HG02981 (cell line): ENCODE measurements at regions not wholly inside any gene's neighbourhood (a gene's known extent, or its start where the extent isn't known, plus 50 kb on each side); places are given as distances from the start of the nearest gene placed in this dataset.
"Not testable (repeated sequence)": the region's sequence is repeated elsewhere in the genome, so short reads cannot be mapped to it uniquely, and the experiment has no call there.

Experiments used
- ATAC-seq: cut with Tn5 transposase; IDR thresholded peaks from one replicate; pipeline ENCODE4 v1.9.1; 2021; ENCODE audit warnings: mild to moderate bottlenecking, moderate library complexity; ENCODE audit not compliant: unreplicated experiment

DNA sequence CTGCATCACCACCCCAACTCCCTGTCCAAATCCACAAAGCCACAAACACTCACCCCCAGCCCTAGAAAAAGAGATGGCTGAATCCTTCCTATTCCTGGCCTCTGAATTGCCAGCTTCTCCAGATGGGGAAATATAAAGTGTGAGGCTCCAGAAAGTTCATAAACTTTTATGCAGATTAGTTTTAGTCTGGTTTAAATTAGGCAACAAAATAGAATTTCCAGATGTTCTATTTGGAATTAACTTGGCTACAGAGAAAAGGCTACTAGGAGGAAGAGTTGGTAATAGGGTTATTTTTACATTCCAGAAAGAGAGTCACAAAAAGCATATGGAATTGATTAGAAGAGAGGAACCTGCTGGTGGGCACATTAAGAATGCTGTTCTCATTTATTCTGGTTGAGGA, 56.0 kb downstream of the EN1 start:
- ATAC-seq = no peak

DNA sequence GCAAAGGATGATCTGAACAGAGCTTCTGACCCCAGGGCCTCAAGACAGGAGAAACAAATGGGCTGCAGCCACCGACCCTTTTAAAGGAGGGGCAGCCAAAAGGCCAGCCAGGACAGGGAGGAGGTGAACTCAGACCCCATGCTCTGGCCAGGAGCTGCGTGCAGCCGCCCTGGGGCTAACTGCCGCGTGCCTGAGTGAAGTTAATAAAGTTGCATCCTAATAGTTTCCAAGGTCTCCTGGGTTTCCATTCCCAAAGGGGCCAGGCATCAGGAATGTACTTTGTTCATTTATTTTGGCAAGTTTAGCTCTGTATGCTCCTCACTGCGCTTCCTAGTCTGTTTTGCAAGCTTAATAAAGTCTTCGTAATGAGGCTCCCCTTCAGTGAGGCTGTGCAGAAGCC, 60.7 kb downstream of the EN1 start:
- no peak for ATAC-seq

GRCh38 chr2:118784860-118785259, 62.6 kb downstream of the EN1 start:
- no peak for ATAC-seq

DNA sequence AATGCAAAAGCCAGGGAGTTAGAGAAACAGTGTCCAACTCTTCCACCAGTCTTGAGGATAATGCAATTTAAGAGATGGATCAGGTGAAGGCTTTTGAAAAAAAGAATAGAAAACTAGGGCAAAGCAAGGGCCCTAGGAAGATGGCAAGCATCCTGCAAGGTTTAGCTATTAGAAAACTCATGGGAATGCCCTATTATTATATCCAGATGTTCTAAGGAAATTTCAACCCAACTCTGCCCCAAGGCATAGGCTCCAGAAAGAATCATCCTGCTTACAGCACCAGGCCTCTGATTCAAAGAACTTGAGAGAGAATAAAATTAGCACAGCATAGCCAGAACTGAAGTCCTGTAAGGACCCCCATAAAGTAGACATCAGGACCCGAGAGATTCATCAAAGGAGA, 68.1 kb downstream of the EN1 start:
- ATAC-seq = no peak

GRCh38 chr2:118774458-118775133, 72.9 kb downstream of the EN1 start:
- ATAC-seq = no peak

DNA sequence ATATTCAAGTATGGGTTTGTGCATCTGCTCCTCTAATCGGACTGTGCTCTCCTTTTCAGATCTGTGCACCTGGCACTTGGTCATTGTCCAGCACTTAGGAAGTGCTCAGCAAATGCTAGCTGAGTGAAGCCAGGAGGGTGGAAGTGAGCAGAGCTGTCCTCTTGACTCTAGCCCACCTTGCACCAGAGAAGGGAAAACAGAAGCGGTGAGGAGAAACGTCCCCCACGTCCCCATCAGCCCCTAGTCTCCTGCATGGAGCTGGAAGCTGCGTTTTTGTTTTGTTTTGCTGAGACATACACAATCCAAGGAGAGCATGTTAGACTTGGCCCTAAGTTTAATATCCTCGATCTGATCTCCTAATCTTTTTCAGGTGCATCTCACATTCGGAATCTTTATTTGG, 73.6 kb downstream of the EN1 start:
- ATAC-seq = no peak

- no peak for ATAC-seq
Observed at GRCh38 chr2:118772487-118773200, 74.8 kb downstream of the EN1 start.

DNA sequence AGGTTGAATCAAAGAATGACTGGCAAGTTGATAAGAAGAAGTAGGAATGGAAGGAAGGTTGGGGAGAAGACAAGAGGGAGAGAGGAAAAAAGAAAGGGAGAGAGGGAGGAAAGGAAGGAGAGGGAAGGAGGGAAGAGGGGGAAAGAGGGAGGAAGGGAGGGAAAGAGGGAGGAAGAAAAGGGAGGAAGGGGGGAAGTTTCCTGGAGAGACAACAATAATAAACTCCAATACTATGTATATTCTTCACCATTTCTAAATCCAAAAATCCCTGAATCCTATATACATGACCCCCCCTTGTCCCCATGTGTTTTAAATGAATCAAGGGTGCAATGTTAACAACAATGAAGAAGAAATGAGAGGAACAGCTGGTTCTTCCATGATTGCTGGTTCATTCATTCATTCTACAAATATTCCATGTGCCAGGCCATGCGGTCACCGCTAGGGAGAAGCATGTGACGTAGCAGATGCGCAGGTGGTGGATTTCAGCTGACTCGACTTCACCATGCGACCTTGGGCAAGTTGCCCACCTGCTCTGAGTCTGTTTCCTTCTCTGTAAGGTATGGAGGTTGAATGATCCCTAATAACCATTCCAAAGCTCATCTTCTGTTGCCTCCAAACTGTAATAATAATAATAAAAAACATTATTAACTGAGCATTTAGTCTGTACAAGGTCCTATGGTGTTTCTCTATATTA, 77.6 kb downstream of the EN1 start:
- ATAC-seq = no peak

- ATAC-seq = no peak
Observed at GRCh38 chr2:118766871-118767270, 80.6 kb downstream of the EN1 start.

DNA sequence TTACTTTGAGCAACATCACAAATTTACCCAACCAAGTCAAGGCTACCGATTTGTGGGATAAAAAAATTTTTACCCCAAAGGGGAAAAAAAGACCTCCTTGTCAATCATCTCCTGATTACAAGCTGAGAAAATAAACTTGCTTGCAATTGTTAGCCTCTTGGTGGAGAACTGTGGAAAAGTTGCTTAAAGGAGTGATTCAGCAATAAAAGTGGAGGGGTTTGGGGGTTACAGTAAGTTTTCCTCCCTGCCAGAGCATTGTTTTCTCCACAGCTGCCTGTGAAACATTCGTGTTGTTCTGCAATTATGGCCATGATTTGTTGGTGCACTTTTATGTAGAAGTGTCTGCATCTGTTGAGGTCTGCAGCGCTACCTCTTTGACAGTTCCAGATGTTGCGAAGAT, 82.6 kb downstream of the EN1 start:
- no peak for ATAC-seq

GRCh38 chr2:118763797-118764196, 83.7 kb downstream of the EN1 start:
- no peak for ATAC-seq

GRCh38 chr2:118762290-118762689, 85.2 kb downstream of the EN1 start:
- no peak for ATAC-seq

DNA sequence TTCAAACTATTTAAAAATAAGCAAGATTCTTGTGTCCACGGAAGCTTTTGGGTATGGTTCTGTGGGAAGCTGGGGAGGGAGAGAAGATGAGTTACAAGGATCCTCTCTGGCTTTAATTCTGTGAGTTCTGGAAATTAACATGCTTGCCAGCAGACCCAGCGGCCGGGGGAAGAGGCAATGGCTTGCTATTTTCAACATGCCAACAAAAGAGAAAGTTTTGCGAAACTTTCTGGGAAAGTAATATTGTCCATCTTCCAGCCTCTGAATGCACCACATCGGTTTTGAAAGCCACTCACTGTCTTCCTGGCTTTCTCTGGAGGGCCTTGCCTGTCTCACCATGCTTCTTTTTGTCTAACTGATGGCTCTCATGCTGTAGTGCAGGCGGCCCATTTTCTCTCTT, 85.7 kb downstream of the EN1 start:
- no peak for ATAC-seq

DNA sequence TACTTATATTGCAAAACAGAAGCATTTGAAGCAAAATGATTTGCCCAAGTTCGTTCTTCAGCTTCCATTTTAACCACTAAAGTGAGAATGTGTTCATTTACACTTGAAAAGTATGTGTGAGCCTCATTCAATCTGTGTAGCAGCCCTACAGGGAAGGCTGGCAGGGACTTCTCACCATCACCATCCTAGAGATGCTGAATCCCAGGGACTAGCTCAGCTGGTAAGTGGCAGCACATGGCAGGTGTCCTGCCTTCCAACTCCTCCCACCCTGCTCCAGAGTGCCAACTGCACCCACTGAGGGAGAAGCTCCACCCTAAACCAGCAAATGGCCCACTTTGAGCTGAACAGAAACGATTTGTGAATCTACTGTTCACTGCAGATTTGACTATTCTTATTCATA, 91.5 kb downstream of the EN1 start:
- no peak for ATAC-seq

GRCh38 chr2:118755384-118755783, 92.1 kb downstream of the EN1 start:
- ATAC-seq = no peak

GRCh38 chr2:118752762-118753429, 94.6 kb downstream of the EN1 start:
- no peak for ATAC-seq

GRCh38 chr2:118750959-118751565, 96.4 kb downstream of the EN1 start:
- ATAC-seq = no peak

DNA sequence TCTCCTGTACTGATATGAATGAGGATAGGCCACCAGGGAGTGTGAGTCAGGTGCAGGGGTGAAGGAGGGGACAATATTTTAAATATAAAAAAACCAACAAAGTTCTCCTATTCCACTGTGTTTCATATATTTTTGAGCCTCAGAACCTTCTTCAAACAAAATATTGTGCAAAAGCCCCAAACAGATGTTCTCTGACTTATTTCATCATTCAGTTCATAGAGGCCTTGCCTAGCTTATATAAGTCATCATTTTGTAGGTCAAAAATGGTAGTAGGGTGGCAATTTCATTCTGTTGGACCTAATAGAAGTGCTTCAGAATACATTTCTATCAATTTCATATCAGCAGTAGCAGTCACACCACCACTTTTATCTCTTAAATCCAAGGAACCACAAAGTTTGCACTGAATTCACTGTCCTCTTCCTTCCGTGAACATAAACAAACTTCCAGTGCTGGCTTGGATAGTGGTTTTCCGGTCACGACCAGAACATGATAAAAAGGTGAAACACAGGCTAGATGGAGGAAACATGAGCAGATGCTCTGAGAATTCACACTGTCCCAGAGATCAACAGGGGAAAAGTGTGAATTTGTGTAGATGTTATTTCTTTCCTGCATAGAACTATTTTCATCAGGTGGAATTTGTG, 99.1 kb downstream of the EN1 start:
- ATAC-seq = no peak

GRCh38 chr2:118747637-118748036, 99.8 kb downstream of the EN1 start:
- ATAC-seq = no peak

DNA sequence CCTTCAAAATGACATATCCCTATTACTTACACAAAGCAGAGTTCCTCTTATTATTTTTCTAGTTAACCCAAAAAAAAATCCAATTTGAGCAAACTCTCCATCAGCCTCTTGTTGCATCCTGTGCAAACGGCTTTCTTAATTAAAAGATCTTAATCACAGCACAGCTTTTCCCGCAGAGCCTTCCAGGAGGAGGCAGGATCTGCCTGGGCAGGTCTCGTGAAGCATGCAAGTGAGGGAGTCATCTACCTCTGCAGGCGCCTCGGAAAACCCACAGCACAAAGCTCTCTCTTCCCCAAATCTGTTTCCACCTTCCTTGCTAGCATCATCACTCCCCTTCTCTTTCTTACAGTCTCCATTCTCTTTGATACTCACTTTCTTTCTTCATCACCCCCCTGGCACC, 100.4 kb downstream of the EN1 start:
- ATAC-seq = no peak

DNA sequence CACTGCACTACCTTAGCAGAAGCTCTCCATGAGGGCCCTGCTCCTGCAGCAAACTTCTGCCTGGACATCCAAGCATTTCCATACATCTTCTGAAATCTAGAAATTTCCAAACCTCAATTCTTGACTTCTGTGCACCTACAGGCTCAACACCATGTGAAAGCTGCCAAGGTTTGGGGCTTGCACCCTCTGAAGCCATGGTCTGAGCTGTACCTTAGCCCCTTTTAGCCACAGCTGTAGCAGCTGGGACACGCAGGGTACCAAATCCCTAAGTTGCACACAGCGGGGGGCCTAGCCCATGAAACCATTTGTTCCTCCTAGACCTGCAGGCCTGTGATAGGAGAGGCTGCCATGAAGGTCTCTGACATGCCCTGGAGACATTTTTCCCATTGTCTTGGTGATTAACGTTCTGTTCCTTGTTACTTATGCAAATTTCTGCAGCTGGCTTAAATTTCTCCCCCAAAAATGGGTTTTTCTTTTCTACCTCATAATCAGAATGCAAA, 102.7 kb downstream of the EN1 start:
- ATAC-seq = not testable (repeated sequence)
